Transverse colon (tissue), 4 donors: ENCODE measurements at regions not wholly inside any gene's neighbourhood (a gene's known extent, or its start where the extent isn't known, plus 50 kb on each side); places are given as distances from the start of the nearest gene placed in this dataset.
"Not testable (repeated sequence)": the region's sequence is repeated elsewhere in the genome, so short reads cannot be mapped to it uniquely, and the experiment has no call there.

Experiments used
- DNase-seq: peaks from one replicate; pipeline ENCODE4 v3.0.0-alpha.2; 2019
- H3K27ac ChIP-seq, 4 donors: fragments of 200-600 bp; sonication (generic); 2 replicates each; pipeline ENCODE4 v1.5.1; 2016 to 2018; ENCODE audit warnings: inconsistent platforms in 4 of 4
- H3K27me3 ChIP-seq: fragments of 200-600 bp; sonication (generic); 2 replicates; pipeline ENCODE4 v1.5.1; 2017; ENCODE audit warnings: inconsistent platforms
- H3K36me3 ChIP-seq, 4 donors: fragments of 200-600 bp; sonication (generic); 2 replicates each; pipeline ENCODE4 v1.5.1; 2017 to 2019; ENCODE audit warnings: inconsistent platforms in 4 of 4
- H3K4me1 ChIP-seq, 4 donors: fragments of 200-600 bp; sonication (generic); 2 replicates each; pipeline ENCODE4 v1.5.1; 2017 to 2020; ENCODE audit warnings: inconsistent platforms in 4 of 4
- H3K4me3 ChIP-seq, 4 donors: fragments of 200-600 bp; sonication (generic); 1 replicate in 1 of 4; 2 replicates in 3 of 4; pipeline versions ENCODE4 v1.5.1 to v1.6.1; 2017 to 2019; ENCODE audit warnings: inconsistent platforms in 4 of 4
- H3K9me3 ChIP-seq, 2 donors: fragments of 200-600 bp; sonication (generic); 2 replicates each; pipeline ENCODE4 v1.5.1; 2017 to 2019; ENCODE audit warnings: inconsistent platforms in 2 of 2
- EP300 ChIP-seq: sonication (generic); formaldehyde crosslinking; IDR thresholded peaks from one replicate; pipeline ENCODE4 v1.6.1; 2017; ENCODE audit warnings: antibody characterized with exemption, low read depth
- POLR2A ChIP-seq: fragments of 450-650 bp; IDR thresholded peaks from one replicate; pipeline ENCODE4 v1.6.1; 2016; ENCODE audit warnings: antibody characterized with exemption, mild to moderate bottlenecking, moderate library complexity
- POLR2AphosphoS5 ChIP-seq, 3 donors: sonication (generic); formaldehyde crosslinking; IDR thresholded peaks; one replicate each; pipeline ENCODE4 v1.6.1; 2016; ENCODE audit warnings: antibody characterized with exemption in 3 of 3
- WGBS, 2 donors: methylation state at CpG; one replicate each; pipeline ENCODE4 v1.1.5; 2018; ENCODE audit warnings: low coverage in 1 of 2; 5-methylcytosine and 5-hydroxymethylcytosine counted together
- in situ Hi-C, 4 donors: fragments of 200-750 bp; cut with MboI; loops; one replicate each; pipeline versions ENCODE4 v1.15.0 to v1.15.1; 2017; ENCODE audit warnings: low sequenced_read_pairs in 3 of 4, low pct_ligation_motif_present in 1 of 4, low pct_unique_long_range_greater_than_20kb in 1 of 4
- intact Hi-C: fragments of 100-400 bp; cut with DNase I; formaldehyde crosslinking; loops from one replicate; pipeline ENCODE4 v1.15.1; 2023; ENCODE audit warnings: low total_unique reads
- TF ChIP-seq, protein P1 (sequence below), 5 experiments: fragments of 200-600 bp in 3 of 5; fragments of 450-650 bp in 2 of 5; sonication (generic) in 3 of 5; IDR thresholded peaks; 1 replicate in 2 of 5; 2 replicates in 3 of 5; pipeline ENCODE4 v1.5.1; 2016 to 2017; ENCODE audit warnings: antibody characterized with exemption in 5 of 5, inconsistent platforms in 3 of 5, mild to moderate bottlenecking in 2 of 5, moderate library complexity in 1 of 5

DNA sequence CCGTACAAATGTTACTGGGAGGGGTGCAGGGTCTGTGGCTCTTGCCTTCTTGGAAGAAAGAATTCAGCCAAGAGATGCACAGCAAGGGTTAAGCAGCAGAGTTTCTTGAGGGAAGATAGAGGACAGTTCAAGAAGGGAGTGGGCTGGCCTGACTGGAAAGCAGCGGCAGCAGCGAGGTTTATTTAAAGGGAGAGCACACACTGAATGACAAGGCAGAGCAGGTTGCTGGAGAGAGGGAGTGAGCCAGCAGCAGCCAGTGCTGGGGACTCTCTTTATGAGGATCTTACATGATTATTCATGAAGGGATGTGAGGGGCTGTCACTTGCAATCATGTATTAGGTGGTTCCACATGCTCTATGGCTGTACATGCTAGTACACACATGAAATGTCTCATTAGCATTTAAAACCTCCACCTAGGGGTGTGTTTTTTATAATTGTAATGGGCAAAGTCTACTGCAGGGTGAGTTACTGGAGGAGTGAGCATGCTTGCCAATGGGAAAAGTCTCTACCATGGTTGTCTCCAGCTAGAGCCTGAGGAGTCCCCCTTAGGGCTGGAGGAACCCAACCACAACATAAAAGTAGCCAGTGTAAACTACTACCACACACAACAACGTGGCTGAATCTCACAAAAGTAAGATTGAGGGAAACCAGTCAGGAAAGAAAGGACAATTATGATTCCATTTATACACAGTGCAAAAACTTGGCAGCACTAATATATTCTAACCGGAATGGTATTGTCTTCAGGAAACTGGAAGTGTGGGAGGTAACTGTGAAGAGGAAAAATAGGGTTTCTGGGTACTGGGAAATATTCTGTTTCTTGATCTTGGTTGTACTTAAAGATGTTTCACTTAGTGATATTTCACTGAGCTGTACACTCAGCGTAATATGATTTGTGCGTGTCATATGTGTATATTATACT is 87.6 kb upstream of the FAM110C start:
- Histone ChIP-seq H3K9me3 (no peaks in the 10 kb centered on the region), H3K4me1 (peaks cover 0 to 14% (median 3%) of the 10 kb centered on the region in 4 donors), H3K27ac (peak overlapping the region; percentile 47 to 66 (median 61)), H3K27me3 (no peaks in the 10 kb centered on the region), H3K36me3 (no peaks in the 10 kb centered on the region), H3K4me3 (no peak overlapping the region)
- in situ Hi-C loops (no loop called here), intact Hi-C loops (no loop called here)
- 11 to 38% methylated on average over 5 to 7 of the region's 7 CpGs for WGBS, 2 donors
- DNase-seq: peak; percentile 53
- no peak for TF ChIP-seq POLR2A
- TF ChIP-seq POLR2AphosphoS5 (IDR thresholded peaks at IDR 0.05): peak in 1 of 3 donors; percentile 19
- TF ChIP-seq, protein P1, sequence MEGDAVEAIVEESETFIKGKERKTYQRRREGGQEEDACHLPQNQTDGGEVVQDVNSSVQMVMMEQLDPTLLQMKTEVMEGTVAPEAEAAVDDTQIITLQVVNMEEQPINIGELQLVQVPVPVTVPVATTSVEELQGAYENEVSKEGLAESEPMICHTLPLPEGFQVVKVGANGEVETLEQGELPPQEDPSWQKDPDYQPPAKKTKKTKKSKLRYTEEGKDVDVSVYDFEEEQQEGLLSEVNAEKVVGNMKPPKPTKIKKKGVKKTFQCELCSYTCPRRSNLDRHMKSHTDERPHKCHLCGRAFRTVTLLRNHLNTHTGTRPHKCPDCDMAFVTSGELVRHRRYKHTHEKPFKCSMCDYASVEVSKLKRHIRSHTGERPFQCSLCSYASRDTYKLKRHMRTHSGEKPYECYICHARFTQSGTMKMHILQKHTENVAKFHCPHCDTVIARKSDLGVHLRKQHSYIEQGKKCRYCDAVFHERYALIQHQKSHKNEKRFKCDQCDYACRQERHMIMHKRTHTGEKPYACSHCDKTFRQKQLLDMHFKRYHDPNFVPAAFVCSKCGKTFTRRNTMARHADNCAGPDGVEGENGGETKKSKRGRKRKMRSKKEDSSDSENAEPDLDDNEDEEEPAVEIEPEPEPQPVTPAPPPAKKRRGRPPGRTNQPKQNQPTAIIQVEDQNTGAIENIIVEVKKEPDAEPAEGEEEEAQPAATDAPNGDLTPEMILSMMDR (IDR thresholded peaks at IDR 0.05): peak in 2 of 5 experiments; percentile 21 to 47
- TF ChIP-seq EP300: no peak

DNA sequence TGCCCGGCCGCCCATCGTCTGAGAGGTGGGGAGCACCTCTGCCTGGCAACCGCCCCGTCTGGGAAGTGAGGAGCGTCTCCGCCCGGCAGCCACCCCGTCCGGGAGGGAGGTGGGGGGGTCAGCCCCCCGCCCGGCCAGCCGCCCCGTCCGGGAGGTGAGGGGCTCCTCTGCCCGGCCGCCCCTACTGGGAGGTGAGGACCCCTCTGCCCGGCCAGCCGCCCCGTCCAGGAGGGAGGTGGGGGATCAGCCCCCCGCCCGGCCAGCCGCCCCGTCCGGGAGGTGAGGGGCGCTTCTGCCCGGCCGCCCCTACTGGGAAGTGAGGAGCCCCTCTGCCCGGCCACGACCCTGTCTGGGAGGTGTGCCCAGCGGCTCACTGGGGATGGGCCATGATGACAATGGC is 80.5 kb upstream of the FAM110C start:
- H3K4me1 ChIP-seq, H3K36me3 ChIP-seq, DNase-seq, intact Hi-C loops, H3K27me3 ChIP-seq, in situ Hi-C loops, H3K9me3 ChIP-seq, H3K4me3 ChIP-seq, H3K27ac ChIP-seq: not testable (repeated sequence)
- WGBS, 2 donors: 93% methylated on average over 15 of the region's 31 CpGs; no CpG with 5 or more reads in 1 of the 2 donors

DNA sequence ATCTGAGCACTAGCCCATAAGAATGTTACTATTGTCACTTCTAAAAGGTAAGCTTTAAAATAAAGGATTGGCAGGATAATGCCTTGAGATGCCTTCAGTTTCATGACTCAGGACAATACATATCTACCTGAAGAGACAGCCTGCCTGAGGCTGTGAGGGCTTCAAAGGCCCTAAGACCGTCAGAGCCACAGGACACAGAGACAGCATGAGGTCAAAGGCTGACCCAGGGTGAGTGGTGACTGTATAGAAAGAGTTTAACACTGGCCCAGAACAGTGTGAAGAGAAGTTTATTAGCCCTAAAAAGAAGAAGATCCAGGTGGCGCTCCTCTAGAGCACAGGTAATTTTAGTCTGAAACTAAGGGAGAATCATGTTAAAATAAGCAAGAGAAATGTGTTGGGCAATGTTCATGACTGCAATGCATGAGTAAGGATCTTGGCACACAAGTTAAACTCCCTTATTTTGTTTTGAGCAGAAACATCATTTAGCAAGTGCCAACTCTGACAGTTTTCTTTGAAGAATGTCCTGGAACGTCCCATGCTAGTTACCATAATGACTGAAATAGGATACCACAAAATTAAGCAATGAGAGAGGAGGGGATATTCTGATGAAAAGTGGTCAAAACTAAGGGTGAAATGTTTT is 78.1 kb upstream of the FAM110C start:
- intact Hi-C loops: no loop called here
- no peak for TF ChIP-seq POLR2A
- TF ChIP-seq, protein P1 (IDR thresholded peaks at IDR 0.05): no peak
- peaks cover 5% of the 10 kb centered on the region for H3K27me3 ChIP-seq
- DNase-seq: no peak
- no peak overlapping the region for H3K27ac ChIP-seq
- H3K4me3 ChIP-seq: no peak overlapping the region
- 69 to 70% methylated on average over 3 of the region's 3 CpGs for WGBS, 2 donors
- in situ Hi-C loops: no loop called here
- H3K4me1 ChIP-seq: no peaks in the 10 kb centered on the region
- no peaks in the 10 kb centered on the region for H3K36me3 ChIP-seq
- H3K9me3 ChIP-seq: no peaks in the 10 kb centered on the region

DNA sequence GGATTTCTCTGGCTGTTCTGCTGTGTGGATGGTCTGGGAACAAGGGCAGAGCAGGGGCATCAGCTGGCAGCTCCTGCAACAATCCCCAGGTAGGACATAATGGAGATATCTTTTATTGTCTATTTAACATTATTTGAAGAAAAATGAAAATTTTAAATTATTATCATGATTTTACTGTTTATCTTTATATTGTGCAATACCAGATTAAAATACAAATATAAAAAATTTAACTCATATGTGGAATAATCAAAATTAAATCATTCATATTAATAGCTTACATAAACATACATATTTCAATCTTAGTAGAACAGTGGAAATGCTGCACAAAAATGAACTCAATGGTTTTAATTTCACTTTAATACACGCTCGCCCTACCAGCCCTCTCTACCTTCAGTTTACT is 70.6 kb upstream of the FAM110C start:
- Histone ChIP-seq H3K9me3 (no peaks in the 10 kb centered on the region), H3K4me3 (no peak overlapping the region), H3K4me1 (no peaks in the 10 kb centered on the region), H3K27me3 (no peaks in the 10 kb centered on the region), H3K27ac (no peak overlapping the region), H3K36me3 (no peaks in the 10 kb centered on the region)
- no peak for DNase-seq
- intact Hi-C loops: no loop called here
- in situ Hi-C loops: no loop called here
- TF ChIP-seq EP300 (no peak), POLR2A (no peak), POLR2AphosphoS5 (IDR thresholded peaks at IDR 0.05) (no peak)
- TF ChIP-seq, protein P1 (IDR thresholded peaks at IDR 0.05): no peak
- 94 to 100% methylated on average over 2 of the region's 2 CpGs for WGBS, 2 donors
